GM18505 (cell line): ENCODE measurements at regions not wholly inside any gene's neighbourhood (a gene's known extent, or its start where the extent isn't known, plus 50 kb on each side); places are given as distances from the start of the nearest gene placed in this dataset.
"Not testable (repeated sequence)": the region's sequence is repeated elsewhere in the genome, so short reads cannot be mapped to it uniquely, and the experiment has no call there.

Experiments
- ATAC-seq: cut with Tn5 transposase; IDR thresholded peaks from one replicate; pipeline ENCODE4 v1.9.1; 2021; ENCODE audit not compliant: unreplicated experiment
- POLR2A ChIP-seq: IDR thresholded peaks from 4 replicates; pipeline ENCODE4 v1.6.1; 2011; ENCODE audit warnings: borderline replicate concordance; ENCODE audit not compliant: insufficient read depth, insufficient read length; ENCODE audit errors: extremely low read depth

GRCh38 chr10:126754966-126755365 lies 84.5 kb upstream of the C10orf90 start:
- TF ChIP-seq POLR2A, result no peak
- ATAC-seq, result no peak

- no peak for TF ChIP-seq POLR2A
- ATAC-seq, result no peak
These were observed 88.4 kb upstream of the C10orf90 start for GRCh38 chr10:126758867-126759266.

GRCh38 chr10:126759531-126759930 lies 89.0 kb upstream of the C10orf90 start:
- TF ChIP-seq POLR2A, result no peak
- ATAC-seq, result no peak

GRCh38 chr10:126766646-126767045 lies 96.2 kb upstream of the C10orf90 start:
- not testable (repeated sequence) for ATAC-seq

- ATAC-seq, result no peak
- TF ChIP-seq POLR2A, result no peak
These were observed 100.3 kb upstream of the C10orf90 start for GRCh38 chr10:126770809-126771208.

GRCh38 chr10:126776168-126776567 lies 105.7 kb upstream of the C10orf90 start:
- no peak for TF ChIP-seq POLR2A
- no peak for ATAC-seq

- no peak for TF ChIP-seq POLR2A
- ATAC-seq, result no peak
These were observed 107.2 kb upstream of the C10orf90 start for GRCh38 chr10:126777714-126778113.

- TF ChIP-seq POLR2A, result no peak
- no peak for ATAC-seq
These were observed 111.1 kb upstream of the C10orf90 start for GRCh38 chr10:126781450-126782216.

- ATAC-seq, result no peak
- no peak for TF ChIP-seq POLR2A
These were observed 113.5 kb upstream of the C10orf90 start for GRCh38 chr10:126783806-126784557.

- TF ChIP-seq POLR2A, result no peak
- no peak for ATAC-seq
These were observed 116.7 kb upstream of the C10orf90 start for GRCh38 chr10:126787201-126787600.

- no peak for TF ChIP-seq POLR2A
- ATAC-seq, result no peak
These were observed 109.9 kb upstream of the DOCK1 start for GRCh38 chr10:126795318-126795717.

- ATAC-seq, result no peak
- TF ChIP-seq POLR2A, result no peak
These were observed 106.6 kb upstream of the DOCK1 start for GRCh38 chr10:126798649-126799048.

GRCh38 chr10:126803394-126803793 lies 101.8 kb upstream of the DOCK1 start:
- TF ChIP-seq POLR2A, result no peak
- ATAC-seq, result no peak

GRCh38 chr10:126804396-126804795 lies 100.8 kb upstream of the DOCK1 start:
- ATAC-seq, result no peak

GRCh38 chr10:126806498-126806897 lies 98.7 kb upstream of the DOCK1 start:
- ATAC-seq, result no peak
- TF ChIP-seq POLR2A, result no peak

More at GRCh38 chr10:126804396-126804795, 100.8 kb upstream of the DOCK1 start:
- no peak for TF ChIP-seq POLR2A
